IMR-90 (cell line): ENCODE measurements at regions not wholly inside any gene's neighbourhood (a gene's known extent, or its start where the extent isn't known, plus 50 kb on each side); places are given as distances from the start of the nearest gene placed in this dataset.

ENCODE experiments used
- ATAC-seq: fragments of 200-7000 bp; cut with Tn5 transposase; 2 replicates; pipeline ENCODE4 v1.9.1; 2020; ENCODE audit warnings: low read depth, mild to moderate bottlenecking, moderate library complexity
- BruUV-seq: library from RNA; stranded (reverse); fragments of 400-500 nt; replicated peaks from 2 replicates; lab custom pipeline; 2021; lab: Mats Ljungman, UMichigan
- CTCF ChIA-PET: fragments of 300-600 bp; formaldehyde crosslinking; extraction: SDS; loops from one replicate; lab custom pipeline; 2021; ENCODE audit warnings: antibody characterized with exemption; lab: Yijun Ruan, JAX
- POLR2A ChIA-PET: fragments of 300-600 bp; sonication (Branson Sonifier 250); formaldehyde crosslinking; loops from one replicate; lab custom pipeline; 2022; ENCODE audit warnings: antibody characterized with exemption; ENCODE audit not compliant: unreplicated experiment; lab: Charles Lee
- DNase-seq: peaks from one replicate; pipeline ENCODE4 v3.0.0; 2013
- H2AFZ ChIP-seq: replicated peaks from 2 replicates; pipeline ENCODE3; 2013; ENCODE audit warnings: low read length, mild to moderate bottlenecking; ENCODE audit not compliant: poor library complexity
- H2AK5ac ChIP-seq: 2 replicates; pipeline ENCODE4 v1.6.1; 2013; ENCODE audit warnings: low read depth, low read length, inconsistent platforms
- H2AK9ac ChIP-seq: replicated peaks from 2 replicates; pipeline ENCODE3; 2013; ENCODE audit warnings: mild to moderate bottlenecking, low read depth, low read length, moderate library complexity; ENCODE audit not compliant: poor library complexity
- H2BK120ac ChIP-seq: 2 replicates; pipeline ENCODE4 v1.6.1; 2013; ENCODE audit warnings: low read depth, low read length, inconsistent platforms
- H2BK15ac ChIP-seq: 3 replicates; pipeline ENCODE4 v1.6.1; 2013; ENCODE audit warnings: low read depth, low read length, inconsistent platforms
- H2BK20ac ChIP-seq: 2 replicates; pipeline ENCODE4 v1.6.1; 2013; ENCODE audit warnings: low read depth, mild to moderate bottlenecking, inconsistent platforms, low read length, moderate library complexity
- H2BK5ac ChIP-seq: 2 replicates; pipeline ENCODE4 v1.6.1; 2013; ENCODE audit warnings: mild to moderate bottlenecking, low read depth, low read length, inconsistent platforms; ENCODE audit not compliant: poor library complexity, severe bottlenecking
- H3K14ac ChIP-seq: replicated peaks from 2 replicates; pipeline ENCODE4 v1.6.1; 2013; ENCODE audit warnings: low read depth, low read length, inconsistent platforms
- H3K18ac ChIP-seq: 2 replicates; pipeline ENCODE4 v1.6.1; 2013; ENCODE audit warnings: low read depth, low read length, control low read depth
- H3K23ac ChIP-seq: 2 replicates; pipeline ENCODE4 v1.6.1; 2013; ENCODE audit warnings: low read depth, low read length, inconsistent platforms
- H3K27ac ChIP-seq: 2 replicates; pipeline ENCODE4 v1.5.1; 2013; ENCODE audit warnings: mild to moderate bottlenecking, control low read depth, low read length; ENCODE audit not compliant: insufficient read depth
- H3K27me3 ChIP-seq: 2 replicates; pipeline ENCODE4 v1.6.1; 2013; ENCODE audit warnings: low read length; ENCODE audit not compliant: control insufficient read depth, insufficient read depth
- H3K36me3 ChIP-seq: 2 replicates; pipeline ENCODE4 v1.6.1; 2013; ENCODE audit warnings: low read length, mixed read lengths; ENCODE audit not compliant: control insufficient read depth, insufficient read depth
- H3K4ac ChIP-seq: 2 replicates; pipeline ENCODE4 v1.6.1; 2013; ENCODE audit warnings: low read depth, low read length, inconsistent platforms
- H3K4me1 ChIP-seq: 2 replicates; pipeline ENCODE4 v1.6.1; 2013; ENCODE audit warnings: low read length, mixed read lengths; ENCODE audit not compliant: control insufficient read depth, insufficient read depth
- H3K4me2 ChIP-seq: 2 replicates; pipeline ENCODE4 v1.6.1; 2013; ENCODE audit warnings: low read depth, mild to moderate bottlenecking, control low read depth, low read length, moderate library complexity
- H3K4me3 ChIP-seq: 2 replicates; pipeline ENCODE4 v1.5.1; 2013; ENCODE audit warnings: low read depth, mild to moderate bottlenecking, control low read depth, low read length, moderate library complexity; ENCODE audit not compliant: insufficient read depth
- H3K56ac ChIP-seq: 2 replicates; pipeline ENCODE4 v1.6.1; 2013; ENCODE audit warnings: low read length, inconsistent platforms; ENCODE audit not compliant: insufficient read depth; ENCODE audit errors: extremely low read depth
- H3K79me1 ChIP-seq, 2 experiments: 2 replicates each; pipeline ENCODE4 v1.6.1; 2013; ENCODE audit warnings: low read length in 2 of 2, inconsistent platforms in 1 of 2, low read depth in 1 of 2
- H3K9ac ChIP-seq: 2 replicates; pipeline ENCODE4 v1.6.1; 2013; ENCODE audit warnings: low read depth, low read length, control low read depth
- H3K9me1 ChIP-seq: 2 replicates; pipeline ENCODE4 v1.6.1; 2013; ENCODE audit warnings: low read length, inconsistent platforms; ENCODE audit not compliant: insufficient read depth
- H3K9me3 ChIP-seq: 2 replicates; pipeline ENCODE4 v1.6.1; 2013; ENCODE audit warnings: low read length; ENCODE audit not compliant: control insufficient read depth, insufficient read depth
- H4K20me1 ChIP-seq: 2 replicates; pipeline ENCODE4 v1.6.1; 2013; ENCODE audit warnings: low read length, inconsistent platforms; ENCODE audit not compliant: insufficient read depth
- H4K5ac ChIP-seq: 2 replicates; pipeline ENCODE4 v1.6.1; 2013; ENCODE audit warnings: mild to moderate bottlenecking, low read depth, low read length, control low read depth
- H4K8ac ChIP-seq, 2 experiments: 2 replicates each; pipeline ENCODE4 v1.6.1; 2013; ENCODE audit warnings: low read depth in 2 of 2, low read length in 2 of 2, control low read depth in 1 of 2, inconsistent platforms in 1 of 2
- H4K91ac ChIP-seq: 2 replicates; pipeline ENCODE4 v1.6.1; 2013; ENCODE audit warnings: low read depth, low read length, inconsistent platforms; ENCODE audit not compliant: insufficient read depth
- ELK1 ChIP-seq: fragments of 150-350 bp; IDR thresholded peaks from 2 replicates; pipeline ENCODE4 v1.6.1; 2016; ENCODE audit warnings: low read depth, mild to moderate bottlenecking, low read length, moderate library complexity, borderline replicate concordance
- FOS ChIP-seq: fragments of 150-350 bp; IDR thresholded peaks from 2 replicates; pipeline ENCODE4 v1.6.1; 2016; ENCODE audit warnings: low read depth, low read length
- MAZ ChIP-seq: IDR thresholded peaks from 2 replicates; pipeline ENCODE4 v1.6.1; 2012; ENCODE audit warnings: low read depth, mild to moderate bottlenecking, low read length, improper control_type of control experiment, moderate library complexity, borderline replicate concordance
- MXI1 ChIP-seq: IDR thresholded peaks from 2 replicates; pipeline ENCODE4 v1.6.1; 2012; ENCODE audit warnings: low read depth, mild to moderate bottlenecking, low read length, moderate library complexity, borderline replicate concordance
- POLR2A ChIP-seq: IDR thresholded peaks from 2 replicates; pipeline ENCODE4 v1.6.1; 2012; ENCODE audit warnings: mild to moderate bottlenecking, low read depth, low read length
- RFX5 ChIP-seq: IDR thresholded peaks from 2 replicates; pipeline ENCODE4 v1.8.0; 2012; ENCODE audit warnings: low read depth, mild to moderate bottlenecking, low read length, moderate library complexity
- WGBS, 2 experiments: methylation state at CpG; one replicate each; pipeline versions ENCODE4 v1.1.5 to v1.1.7; 2013; ENCODE audit warnings: missing lambda C conversion rate in 2 of 2; ENCODE audit not compliant: insufficient read length in 1 of 2; ENCODE audit errors: extremely low coverage in 2 of 2; 5-methylcytosine and 5-hydroxymethylcytosine counted together
- dilution Hi-C: fragments of 300-500 bp; cut with HindIII; formaldehyde crosslinking; loops from one replicate; pipeline ENCODE4 v1.14.3; 2018; ENCODE audit warnings: low sequenced_read_pairs; ENCODE audit not compliant: unreplicated experiment
- in situ Hi-C: fragments of 300-500 bp; cut with MboI; formaldehyde crosslinking; loops from 3 replicates; pipeline ENCODE4 v1.14.3; 2019; ENCODE audit warnings: low sequenced_read_pairs, inconsistent platforms, mixed read lengths
- intact Hi-C: fragments of 100-400 bp; cut with micrococcal nuclease; formaldehyde crosslinking; loops from 2 replicates; pipeline ENCODE4 v1.10.0; 2022

- Histone ChIP-seq H3K27ac (no peak overlapping the region), H3K9ac (no peak overlapping the region), H2AK5ac (no peak overlapping the region), H3K4me1 (no peaks in the 10 kb centered on the region), H4K5ac (no peak overlapping the region), H2BK20ac (no peak overlapping the region), H3K4ac (no peak overlapping the region), H4K8ac (no peak overlapping the region), H4K20me1 (no peaks in the 10 kb centered on the region), H3K4me2 (no peak overlapping the region), H3K23ac (no peak overlapping the region), H2BK5ac (no peak overlapping the region), H3K18ac (no peak overlapping the region), H4K91ac (no peak overlapping the region), H3K36me3 (no peaks in the 10 kb centered on the region), H3K9me1 (no peaks in the 10 kb centered on the region), H3K4me3 (no peak overlapping the region), H2BK120ac (no peak overlapping the region), H2AFZ (no peak overlapping the region), H2BK15ac (no peak overlapping the region), H3K9me3 (no peaks in the 10 kb centered on the region), H3K56ac (no peak overlapping the region), H3K14ac (no peak overlapping the region), H3K27me3 (no peaks in the 10 kb centered on the region), H2AK9ac (no peak overlapping the region), H3K79me1 (no peaks in the 10 kb centered on the region)
- no peak for TF ChIP-seq RFX5
- TF ChIP-seq POLR2A, result no peak
- no peak for TF ChIP-seq ELK1
- TF ChIP-seq MAZ, result no peak
- no peak for TF ChIP-seq FOS
- TF ChIP-seq MXI1, result no peak
- ChIA-PET CTCF (interaction anchor here (0.7 kb wide), 1 partner anchor 134 kb away, joined by 3 read pairs; no protein-coding TSS in a partner anchor), POLR2A (no interaction called here)
- in situ Hi-C loops (no loop called here), dilution Hi-C loops (no loop called here), intact Hi-C loops (no loop called here)
- BruUV-seq, result no TSS peak
- ATAC-seq, result no peak
- no CpG with 5 or more reads among the region's 3 CpGs for WGBS, 2 experiments
- DNase-seq, result no peak
Measured at GRCh38 chr6:147081076-147081609, 123.1 kb upstream of the STXBP5 start.
